Ovary (tissue), 7 donors: ENCODE measurements at regions not wholly inside any gene's neighbourhood (a gene's known extent, or its start where the extent isn't known, plus 50 kb on each side); places are given as distances from the start of the nearest gene placed in this dataset.

ENCODE experiments used
- DNase-seq, 5 donors: peaks; one replicate each; pipeline ENCODE4 v3.0.0-alpha.2; 2019 to 2020
- H3K27ac ChIP-seq, 2 donors: fragments of 200-600 bp; one replicate each; pipeline versions ENCODE4 v1.5.1 to v1.8.0; 2019 to 2022
- H3K27me3 ChIP-seq: fragments of 200-600 bp; one replicate; pipeline ENCODE4 v1.8.0; 2022
- H3K36me3 ChIP-seq: fragments of 200-600 bp; sonication (generic); one replicate; pipeline ENCODE4 v1.5.1; 2019
- H3K4me1 ChIP-seq: one replicate; pipeline ENCODE4 v1.8.1; 2013; ENCODE audit warnings: mild to moderate bottlenecking, moderate library complexity; ENCODE audit not compliant: insufficient read depth
- H3K4me3 ChIP-seq: fragments of 200-600 bp; sonication (generic); one replicate; pipeline ENCODE4 v1.5.1; 2017
- H3K9me3 ChIP-seq, 2 donors: fragments of 200-600 bp in 1 of 2; sonication (generic) in 1 of 2; one replicate each; pipeline versions ENCODE4 v1.5.1 to v1.8.1; 2013 to 2019; ENCODE audit warnings: mild to moderate bottlenecking in 1 of 2, moderate library complexity in 1 of 2
- EP300 ChIP-seq: sonication (generic); formaldehyde crosslinking; IDR thresholded peaks from one replicate; pipeline ENCODE4 v1.6.1; 2017; ENCODE audit warnings: antibody characterized with exemption
- POLR2A ChIP-seq: fragments of 450-650 bp; IDR thresholded peaks from one replicate; pipeline ENCODE4 v1.6.1; 2017; ENCODE audit warnings: antibody characterized with exemption, mild to moderate bottlenecking, moderate library complexity
- WGBS, 3 donors: extraction: QIAGEN DNeasy Blood & Tissue Kit in 1 of 3; methylation state at CpG; one replicate each; pipeline versions ENCODE4 v1.1.5 to v1.1.7; 2013 to 2017; 5-methylcytosine and 5-hydroxymethylcytosine counted together
- intact Hi-C, 4 donors: fragments of 100-400 bp; cut with DNase I; formaldehyde crosslinking; loops; one replicate each; pipeline versions ENCODE4 v1.11.0 to v1.15.1; 2022 to 2023
- TF ChIP-seq, protein P1 (sequence below), 3 donors: fragments of 450-650 bp in 2 of 3; fragments of 200-600 bp in 1 of 3; IDR thresholded peaks; one replicate each; pipeline versions ENCODE4 v1.5.1 to v1.8.0; 2016 to 2022; ENCODE audit warnings: antibody characterized with exemption in 3 of 3, mild to moderate bottlenecking in 1 of 3
- donor health status: DM: no; HTN: no; CAD: no; lungs with moderate emphysema.
- donor health status: DM: no; HTN: no; CAD: no.
- donor health status: Bipolar disorder and iron deficiency.
- donor health status: DM: no; HTN: no; CAD: no.
- donor health status: DM: yes; HTN: yes; CAD: no.

DNA sequence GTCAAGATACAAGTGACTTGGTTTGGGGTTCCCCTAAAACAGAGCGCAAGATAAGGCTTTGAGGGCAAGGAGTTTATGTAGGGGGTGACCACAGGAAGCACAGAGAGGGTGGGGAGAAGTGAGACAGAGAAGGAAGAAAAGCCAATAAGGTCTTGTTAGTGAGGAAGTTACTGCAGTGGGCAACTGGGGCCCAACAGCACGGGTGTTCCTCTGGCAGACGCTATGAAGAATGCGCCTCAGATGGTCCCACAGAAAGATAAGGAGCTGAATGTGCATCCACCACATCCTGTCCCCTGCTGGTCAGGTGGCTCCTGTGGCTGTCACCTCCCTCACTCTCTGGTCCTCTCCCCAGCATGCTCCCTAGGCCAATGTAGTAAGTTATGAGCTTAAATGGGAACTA is 333.5 kb downstream of the TSHZ3 start:
- peaks cover 3% of the 10 kb centered on the region for H3K4me1 ChIP-seq
- no peak for TF ChIP-seq POLR2A
- no peak for TF ChIP-seq EP300
- TF ChIP-seq, protein P1, sequence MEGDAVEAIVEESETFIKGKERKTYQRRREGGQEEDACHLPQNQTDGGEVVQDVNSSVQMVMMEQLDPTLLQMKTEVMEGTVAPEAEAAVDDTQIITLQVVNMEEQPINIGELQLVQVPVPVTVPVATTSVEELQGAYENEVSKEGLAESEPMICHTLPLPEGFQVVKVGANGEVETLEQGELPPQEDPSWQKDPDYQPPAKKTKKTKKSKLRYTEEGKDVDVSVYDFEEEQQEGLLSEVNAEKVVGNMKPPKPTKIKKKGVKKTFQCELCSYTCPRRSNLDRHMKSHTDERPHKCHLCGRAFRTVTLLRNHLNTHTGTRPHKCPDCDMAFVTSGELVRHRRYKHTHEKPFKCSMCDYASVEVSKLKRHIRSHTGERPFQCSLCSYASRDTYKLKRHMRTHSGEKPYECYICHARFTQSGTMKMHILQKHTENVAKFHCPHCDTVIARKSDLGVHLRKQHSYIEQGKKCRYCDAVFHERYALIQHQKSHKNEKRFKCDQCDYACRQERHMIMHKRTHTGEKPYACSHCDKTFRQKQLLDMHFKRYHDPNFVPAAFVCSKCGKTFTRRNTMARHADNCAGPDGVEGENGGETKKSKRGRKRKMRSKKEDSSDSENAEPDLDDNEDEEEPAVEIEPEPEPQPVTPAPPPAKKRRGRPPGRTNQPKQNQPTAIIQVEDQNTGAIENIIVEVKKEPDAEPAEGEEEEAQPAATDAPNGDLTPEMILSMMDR (IDR thresholded peaks at IDR 0.05): no peak
- H3K36me3 ChIP-seq: no peaks in the 10 kb centered on the region
- H3K27me3 ChIP-seq: no peaks in the 10 kb centered on the region
- WGBS, 3 donors: 91 to 98% (median 96%) methylated on average over 4 of the region's 4 CpGs
- intact Hi-C loops: no loop called here
- DNase-seq: no peak
- H3K9me3 ChIP-seq: no peaks in the 10 kb centered on the region
- no peak overlapping the region for H3K4me3 ChIP-seq
- no peak overlapping the region for H3K27ac ChIP-seq

DNA sequence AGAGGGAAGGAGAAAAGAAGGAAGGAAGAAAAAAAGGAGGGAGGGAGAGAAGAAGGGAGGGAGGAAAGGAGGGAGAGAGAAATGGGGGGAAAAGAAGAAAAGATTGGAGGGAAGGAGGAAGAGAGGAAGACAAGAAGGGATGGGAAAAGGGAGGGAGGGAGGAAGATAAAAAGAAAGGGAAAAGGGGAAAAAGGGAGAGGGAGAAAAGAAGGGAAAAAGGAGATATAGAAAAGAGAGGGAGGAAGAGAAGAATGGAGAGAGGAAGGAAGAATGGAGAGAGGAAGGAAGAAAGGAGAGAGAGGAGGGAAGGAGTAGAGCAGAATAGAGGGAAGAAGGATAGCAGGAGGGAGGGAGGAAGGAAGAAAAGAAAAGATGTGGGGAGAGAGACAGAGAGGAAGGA is 334.6 kb downstream of the TSHZ3 start:
- TF ChIP-seq, protein P1 (IDR thresholded peaks at IDR 0.05): no peak
- no peak for TF ChIP-seq POLR2A
- no peak for TF ChIP-seq EP300
- Histone ChIP-seq H3K9me3 (no peaks in the 10 kb centered on the region), H3K36me3 (no peaks in the 10 kb centered on the region), H3K27me3 (no peaks in the 10 kb centered on the region), H3K27ac (no peak overlapping the region), H3K4me1 (peaks cover 3% of the 10 kb centered on the region), H3K4me3 (no peak overlapping the region)
- DNase-seq: no peak
- intact Hi-C loops: no loop called here

DNA sequence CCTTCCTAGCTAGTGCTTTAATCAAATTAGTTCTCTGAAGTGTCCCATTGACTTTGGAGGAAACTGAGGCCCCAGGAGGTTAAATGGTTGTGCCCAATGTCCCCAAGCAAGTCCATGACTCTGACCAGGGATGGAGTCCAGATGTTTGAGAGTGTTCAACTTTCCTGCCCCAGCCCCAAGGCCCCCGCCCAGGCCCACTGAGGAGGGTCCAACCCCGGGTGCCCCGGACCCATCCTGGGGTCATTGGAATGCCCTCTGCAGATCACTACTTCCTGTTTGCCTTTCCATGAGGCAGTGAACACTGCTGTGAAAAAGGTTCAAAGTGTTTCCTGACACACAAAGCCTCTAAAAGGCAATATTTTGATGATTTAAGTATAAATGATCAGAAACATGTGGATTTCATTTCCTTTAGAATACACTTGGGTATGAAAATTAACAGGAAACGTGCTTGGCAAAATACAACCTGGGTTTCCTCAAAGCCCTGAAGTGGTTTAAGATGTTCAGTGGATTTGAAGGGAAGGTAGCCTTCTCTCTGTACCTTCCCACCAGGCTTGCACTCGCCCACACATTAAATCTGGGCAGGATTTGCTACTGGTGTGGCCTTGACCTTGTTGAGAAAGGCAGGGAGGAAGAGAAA is 335.7 kb downstream of the TSHZ3 start:
- Histone ChIP-seq H3K36me3 (no peaks in the 10 kb centered on the region), H3K9me3 (no peaks in the 10 kb centered on the region), H3K4me3 (no peak overlapping the region), H3K27me3 (no peaks in the 10 kb centered on the region), H3K4me1 (peaks cover 3% of the 10 kb centered on the region), H3K27ac (no peak overlapping the region)
- DNase-seq: peak in 1 of 5 donors; percentile 12
- TF ChIP-seq POLR2A (no peak), EP300 (no peak)
- TF ChIP-seq, protein P1 (IDR thresholded peaks at IDR 0.05): no peak
- intact Hi-C loops: no loop called here
- 21 to 41% (median 26%) methylated on average over 5 of the region's 5 CpGs for WGBS, 3 donors

DNA sequence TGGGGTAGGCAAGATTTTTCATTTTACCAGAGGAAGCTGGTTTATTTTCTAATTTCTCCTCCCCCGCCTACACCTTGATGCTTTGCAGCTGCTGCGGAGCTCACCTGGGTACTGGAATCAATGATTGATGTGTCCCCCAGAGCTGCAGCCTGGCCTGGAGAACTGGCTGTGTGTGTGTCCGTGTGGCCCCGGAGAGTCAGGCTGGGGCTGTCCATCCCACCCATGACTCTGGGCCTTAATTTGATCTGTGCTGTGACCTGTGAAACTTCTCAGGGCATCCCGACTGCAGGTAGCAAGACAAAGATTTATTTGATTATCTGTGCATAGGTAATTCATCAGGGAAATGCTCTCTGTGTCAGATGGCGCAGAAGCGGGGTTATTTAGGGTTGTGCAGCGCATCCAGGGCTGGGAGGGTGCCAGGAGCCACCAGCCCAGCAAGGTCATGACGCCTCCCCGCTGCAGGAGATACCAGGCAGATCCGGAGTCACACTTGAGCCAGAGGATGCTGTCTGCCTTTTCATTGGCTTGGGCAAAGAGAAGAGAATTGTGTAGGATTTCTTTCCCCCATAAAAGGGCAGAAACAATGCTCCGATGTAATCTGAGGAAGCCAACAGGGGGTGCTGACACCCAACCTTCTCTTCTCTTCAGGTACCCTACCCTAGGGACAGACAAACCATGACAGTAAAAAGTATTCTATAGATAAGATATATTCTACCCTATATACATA is 346.6 kb downstream of the TSHZ3 start:
- intact Hi-C loops: no loop called here
- TF ChIP-seq, protein P1 (IDR thresholded peaks at IDR 0.05): no peak
- TF ChIP-seq POLR2A (no peak), EP300 (no peak)
- H3K4me3 ChIP-seq: no peak overlapping the region
- 52 to 61% (median 54%) methylated on average over 12 of the region's 12 CpGs for WGBS, 3 donors
- H3K27me3 ChIP-seq: no peaks in the 10 kb centered on the region
- DNase-seq: no peak
- peaks cover 0 to 2% of the 10 kb centered on the region in 2 donors for H3K9me3 ChIP-seq
- no peaks in the 10 kb centered on the region for H3K4me1 ChIP-seq
- no peak overlapping the region for H3K27ac ChIP-seq
- H3K36me3 ChIP-seq: no peaks in the 10 kb centered on the region
